IPS-15b (cell line): ENCODE measurements at regions not wholly inside any gene's neighbourhood (a gene's known extent, or its start where the extent isn't known, plus 50 kb on each side); places are given as distances from the start of the nearest gene placed in this dataset.
"Not testable (repeated sequence)": the region's sequence is repeated elsewhere in the genome, so short reads cannot be mapped to it uniquely, and the experiment has no call there.

Source experiments
- H3K27me3 ChIP-seq: one replicate; pipeline ENCODE4 v1.6.1; 2013; ENCODE audit warnings: low read length; ENCODE audit not compliant: control insufficient read depth, insufficient read depth
- H3K36me3 ChIP-seq: one replicate; pipeline ENCODE4 v1.6.1; 2013; ENCODE audit warnings: low read length; ENCODE audit not compliant: control insufficient read depth, insufficient read depth
- H3K4me1 ChIP-seq: one replicate; pipeline ENCODE4 v1.6.1; 2013; ENCODE audit warnings: mild to moderate bottlenecking, low read length; ENCODE audit not compliant: control insufficient read depth, insufficient read depth
- H3K4me3 ChIP-seq: one replicate; pipeline ENCODE4 v1.5.1; 2013; ENCODE audit warnings: low read depth, low read length
- H3K9ac ChIP-seq: one replicate; pipeline ENCODE4 v1.6.1; 2013; ENCODE audit warnings: low read depth, mild to moderate bottlenecking, low read length
- H3K9me3 ChIP-seq: one replicate; pipeline ENCODE4 v1.6.1; 2013; ENCODE audit warnings: mild to moderate bottlenecking, low read length; ENCODE audit not compliant: control insufficient read depth, insufficient read depth

- no peaks in the 10 kb centered on the region for H3K27me3 ChIP-seq
- H3K4me1 ChIP-seq: no peaks in the 10 kb centered on the region
- no peak overlapping the region for H3K9ac ChIP-seq
- no peak overlapping the region for H3K4me3 ChIP-seq
- peaks cover 7% of the 10 kb centered on the region for H3K9me3 ChIP-seq
- H3K36me3 ChIP-seq: no peaks in the 10 kb centered on the region
Measured at GRCh38 chr3:194906229-194906629, 220.5 kb downstream of the FAM43A start.

- Histone ChIP-seq H3K9ac (no peak overlapping the region), H3K36me3 (no peaks in the 10 kb centered on the region), H3K4me3 (no peak overlapping the region), H3K27me3 (no peaks in the 10 kb centered on the region), H3K4me1 (no peaks in the 10 kb centered on the region), H3K9me3 (peaks cover 7% of the 10 kb centered on the region)
Measured at GRCh38 chr3:194906970-194907629, 221.4 kb downstream of the FAM43A start.

- no peak overlapping the region for H3K4me3 ChIP-seq
- no peaks in the 10 kb centered on the region for H3K36me3 ChIP-seq
- peaks cover 7% of the 10 kb centered on the region for H3K9me3 ChIP-seq
- H3K27me3 ChIP-seq: no peaks in the 10 kb centered on the region
- H3K9ac ChIP-seq: no peak overlapping the region
- no peaks in the 10 kb centered on the region for H3K4me1 ChIP-seq
Measured at GRCh38 chr3:194907811-194908210, 222.1 kb downstream of the FAM43A start.

- Histone ChIP-seq H3K36me3 (no peaks in the 10 kb centered on the region), H3K9ac (no peak overlapping the region), H3K27me3 (no peaks in the 10 kb centered on the region), H3K4me3 (no peak overlapping the region), H3K4me1 (no peaks in the 10 kb centered on the region), H3K9me3 (peaks cover 7% of the 10 kb centered on the region)
Measured at GRCh38 chr3:194908496-194908895, 222.8 kb downstream of the FAM43A start.

- Histone ChIP-seq H3K9ac (no peak overlapping the region), H3K27me3 (no peaks in the 10 kb centered on the region), H3K9me3 (peaks cover 2% of the 10 kb centered on the region), H3K4me3 (no peak overlapping the region), H3K36me3 (no peaks in the 10 kb centered on the region), H3K4me1 (no peaks in the 10 kb centered on the region)
Measured at GRCh38 chr3:194908972-194909371, 223.3 kb downstream of the FAM43A start.

- Histone ChIP-seq H3K27me3 (no peaks in the 10 kb centered on the region), H3K4me1 (no peaks in the 10 kb centered on the region), H3K36me3 (no peaks in the 10 kb centered on the region), H3K9me3 (no peaks in the 10 kb centered on the region), H3K4me3 (no peak overlapping the region), H3K9ac (no peak overlapping the region)
Measured at GRCh38 chr3:194910414-194910984, 224.8 kb downstream of the FAM43A start.

- Histone ChIP-seq H3K36me3 (no peaks in the 10 kb centered on the region), H3K9ac (no peak overlapping the region), H3K4me3 (no peak overlapping the region), H3K27me3 (no peaks in the 10 kb centered on the region), H3K9me3 (no peaks in the 10 kb centered on the region), H3K4me1 (no peaks in the 10 kb centered on the region)
Measured at GRCh38 chr3:194913316-194913715, 227.6 kb downstream of the FAM43A start.

- H3K4me1 ChIP-seq, H3K4me3 ChIP-seq, H3K36me3 ChIP-seq, H3K27me3 ChIP-seq, H3K9me3 ChIP-seq, H3K9ac ChIP-seq: not testable (repeated sequence)
Measured at GRCh38 chr3:194924889-194925288, 239.2 kb downstream of the FAM43A start.

- Histone ChIP-seq H3K4me3 (no peak overlapping the region), H3K9me3 (peaks cover 12% of the 10 kb centered on the region), H3K36me3 (no peaks in the 10 kb centered on the region), H3K27me3 (no peaks in the 10 kb centered on the region), H3K9ac (no peak overlapping the region), H3K4me1 (no peaks in the 10 kb centered on the region)
Measured at GRCh38 chr3:194925614-194926013, 239.9 kb downstream of the FAM43A start.

GRCh38 chr3:194928227-194928626, 242.5 kb downstream of the FAM43A start:
- H3K4me3 ChIP-seq: no peak overlapping the region
- peaks cover 20% of the 10 kb centered on the region for H3K9me3 ChIP-seq
- no peaks in the 10 kb centered on the region for H3K36me3 ChIP-seq
- no peak overlapping the region for H3K9ac ChIP-seq
- no peaks in the 10 kb centered on the region for H3K4me1 ChIP-seq
- no peaks in the 10 kb centered on the region for H3K27me3 ChIP-seq

GRCh38 chr3:194928831-194929577, 243.3 kb downstream of the FAM43A start:
- peaks cover 20% of the 10 kb centered on the region for H3K9me3 ChIP-seq
- no peak overlapping the region for H3K9ac ChIP-seq
- H3K4me1 ChIP-seq: no peaks in the 10 kb centered on the region
- no peaks in the 10 kb centered on the region for H3K27me3 ChIP-seq
- H3K36me3 ChIP-seq: no peaks in the 10 kb centered on the region
- H3K4me3 ChIP-seq: no peak overlapping the region

- Histone ChIP-seq H3K4me3 (no peak overlapping the region), H3K27me3 (no peaks in the 10 kb centered on the region)
Measured at GRCh38 chr3:194929578-194929960, 243.9 kb downstream of the FAM43A start.

More at GRCh38 chr3:194929578-194929960, 243.9 kb downstream of the FAM43A start:
- Histone ChIP-seq H3K9ac (no peak overlapping the region), H3K9me3 (peaks cover 20% of the 10 kb centered on the region), H3K4me1 (no peaks in the 10 kb centered on the region), H3K36me3 (no peaks in the 10 kb centered on the region)
